Endodermal cell (in vitro differentiated cells): ENCODE measurements at regions not wholly inside any gene's neighbourhood (a gene's known extent, or its start where the extent isn't known, plus 50 kb on each side); places are given as distances from the start of the nearest gene placed in this dataset.

Experiments used
- DNase-seq: peaks from one replicate; pipeline ENCODE4 v3.0.0-alpha.2; 2017
- H3K27ac ChIP-seq: 2 replicates; pipeline ENCODE4 v1.5.1; 2013; ENCODE audit warnings: mild to moderate bottlenecking, low read depth, low read length, moderate library complexity
- H3K27me3 ChIP-seq: 2 replicates; pipeline ENCODE4 v1.6.1; 2013; ENCODE audit warnings: mild to moderate bottlenecking, low read length, moderate library complexity; ENCODE audit not compliant: insufficient read depth, control insufficient read depth, poor library complexity, severe bottlenecking
- H3K36me3 ChIP-seq: 2 replicates; pipeline ENCODE4 v1.7.0; 2013; ENCODE audit warnings: mild to moderate bottlenecking, low read length, moderate library complexity; ENCODE audit not compliant: control insufficient read depth, insufficient read depth
- H3K4me1 ChIP-seq: one replicate; pipeline ENCODE4 v1.7.0; 2013; ENCODE audit warnings: low read length; ENCODE audit not compliant: control insufficient read depth, insufficient read depth
- H3K4me3 ChIP-seq: 2 replicates; pipeline ENCODE4 v1.5.1; 2013; ENCODE audit warnings: mild to moderate bottlenecking, low read length, moderate library complexity
- H3K9ac ChIP-seq: 2 replicates; pipeline ENCODE4 v1.6.1; 2013; ENCODE audit warnings: mild to moderate bottlenecking, low read length, moderate library complexity; ENCODE audit not compliant: poor library complexity, severe bottlenecking; ENCODE audit errors: extremely low read depth
- H3K9me3 ChIP-seq: 2 replicates; pipeline ENCODE4 v1.6.1; 2013; ENCODE audit warnings: mild to moderate bottlenecking, low read length, moderate library complexity; ENCODE audit not compliant: control insufficient read depth
- H3K27ac Mint-ChIP-seq: 2 replicates; pipeline ENCODE4 v1.8.0; 2020; ENCODE audit warnings: mixed read lengths
- H3K27me3 Mint-ChIP-seq: 2 replicates; pipeline ENCODE4 v1.8.0; 2021; ENCODE audit warnings: mild to moderate bottlenecking, mixed read lengths; ENCODE audit not compliant: insufficient read depth
- H3K36me3 Mint-ChIP-seq: 2 replicates; pipeline ENCODE4 v1.8.0; 2020; ENCODE audit warnings: low read depth, mixed read lengths
- H3K4me1 Mint-ChIP-seq: 2 replicates; pipeline ENCODE4 v1.8.0; 2020; ENCODE audit warnings: mixed read lengths
- H3K4me3 Mint-ChIP-seq: 2 replicates; pipeline ENCODE4 v1.8.0; 2020; ENCODE audit warnings: mild to moderate bottlenecking, moderate library complexity, mixed read lengths
- H3K9me3 Mint-ChIP-seq: 2 replicates; pipeline ENCODE4 v1.8.0; 2020; ENCODE audit warnings: mild to moderate bottlenecking, mixed read lengths
- WGBS, 2 experiments: methylation state at CpG; one replicate each; pipeline versions ENCODE4 v1.1.5 to v1.1.7; 2013; ENCODE audit warnings: missing lambda C conversion rate in 2 of 2, mixed read lengths in 1 of 2; ENCODE audit not compliant: insufficient coverage in 1 of 2, insufficient read length in 1 of 2; 5-methylcytosine and 5-hydroxymethylcytosine counted together
- TF ChIP-seq, protein P1 (sequence below): fragments of 200-600 bp; sonication (generic); conservative IDR thresholded peaks from 2 replicates; pipeline ENCODE4 v1.5.0; 2021; ENCODE audit warnings: antibody characterized with exemption, mild to moderate bottlenecking

DNA sequence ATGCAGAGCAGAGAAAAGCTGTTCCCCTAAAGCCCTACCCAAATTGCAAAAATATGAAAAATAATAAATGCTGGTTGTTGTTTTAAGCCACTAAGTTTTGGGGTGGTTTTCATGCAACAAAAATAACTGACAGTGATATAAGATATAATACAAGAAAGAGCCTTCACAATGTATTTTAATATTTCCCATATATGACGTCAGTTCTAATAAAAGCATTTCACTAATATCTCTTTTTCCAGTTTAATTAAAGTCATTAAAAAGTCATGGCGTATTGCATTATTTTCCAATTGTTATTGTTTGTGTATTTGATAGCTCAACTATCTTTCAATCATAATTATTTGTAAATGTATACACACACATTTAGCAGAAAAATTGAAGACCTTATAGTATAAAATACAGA is 134.7 kb upstream of the EPHA7 start:
- no peaks in the 10 kb centered on the region for H3K9me3 Mint-ChIP-seq
- no peak overlapping the region for H3K4me3 ChIP-seq
- TF ChIP-seq, protein P1, sequence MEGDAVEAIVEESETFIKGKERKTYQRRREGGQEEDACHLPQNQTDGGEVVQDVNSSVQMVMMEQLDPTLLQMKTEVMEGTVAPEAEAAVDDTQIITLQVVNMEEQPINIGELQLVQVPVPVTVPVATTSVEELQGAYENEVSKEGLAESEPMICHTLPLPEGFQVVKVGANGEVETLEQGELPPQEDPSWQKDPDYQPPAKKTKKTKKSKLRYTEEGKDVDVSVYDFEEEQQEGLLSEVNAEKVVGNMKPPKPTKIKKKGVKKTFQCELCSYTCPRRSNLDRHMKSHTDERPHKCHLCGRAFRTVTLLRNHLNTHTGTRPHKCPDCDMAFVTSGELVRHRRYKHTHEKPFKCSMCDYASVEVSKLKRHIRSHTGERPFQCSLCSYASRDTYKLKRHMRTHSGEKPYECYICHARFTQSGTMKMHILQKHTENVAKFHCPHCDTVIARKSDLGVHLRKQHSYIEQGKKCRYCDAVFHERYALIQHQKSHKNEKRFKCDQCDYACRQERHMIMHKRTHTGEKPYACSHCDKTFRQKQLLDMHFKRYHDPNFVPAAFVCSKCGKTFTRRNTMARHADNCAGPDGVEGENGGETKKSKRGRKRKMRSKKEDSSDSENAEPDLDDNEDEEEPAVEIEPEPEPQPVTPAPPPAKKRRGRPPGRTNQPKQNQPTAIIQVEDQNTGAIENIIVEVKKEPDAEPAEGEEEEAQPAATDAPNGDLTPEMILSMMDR, result no peak
- no peak overlapping the region for H3K9ac ChIP-seq
- H3K4me1 Mint-ChIP-seq, result no peaks in the 10 kb centered on the region
- no peaks in the 10 kb centered on the region for H3K36me3 ChIP-seq
- DNase-seq, result no peak
- no peak overlapping the region for H3K4me3 Mint-ChIP-seq
- WGBS, 2 experiments, result 84% methylated on average over 2 of the region's 2 CpGs; no CpG with 5 or more reads in 1 of the 2 experiments
- no peak overlapping the region for H3K27ac Mint-ChIP-seq
- H3K27ac ChIP-seq, result no peak overlapping the region
- H3K27me3 ChIP-seq, result no peaks in the 10 kb centered on the region
- H3K27me3 Mint-ChIP-seq, result no peaks in the 10 kb centered on the region
- H3K4me1 ChIP-seq, result no peaks in the 10 kb centered on the region
- no peaks in the 10 kb centered on the region for H3K36me3 Mint-ChIP-seq
- H3K9me3 ChIP-seq, result no peaks in the 10 kb centered on the region

DNA sequence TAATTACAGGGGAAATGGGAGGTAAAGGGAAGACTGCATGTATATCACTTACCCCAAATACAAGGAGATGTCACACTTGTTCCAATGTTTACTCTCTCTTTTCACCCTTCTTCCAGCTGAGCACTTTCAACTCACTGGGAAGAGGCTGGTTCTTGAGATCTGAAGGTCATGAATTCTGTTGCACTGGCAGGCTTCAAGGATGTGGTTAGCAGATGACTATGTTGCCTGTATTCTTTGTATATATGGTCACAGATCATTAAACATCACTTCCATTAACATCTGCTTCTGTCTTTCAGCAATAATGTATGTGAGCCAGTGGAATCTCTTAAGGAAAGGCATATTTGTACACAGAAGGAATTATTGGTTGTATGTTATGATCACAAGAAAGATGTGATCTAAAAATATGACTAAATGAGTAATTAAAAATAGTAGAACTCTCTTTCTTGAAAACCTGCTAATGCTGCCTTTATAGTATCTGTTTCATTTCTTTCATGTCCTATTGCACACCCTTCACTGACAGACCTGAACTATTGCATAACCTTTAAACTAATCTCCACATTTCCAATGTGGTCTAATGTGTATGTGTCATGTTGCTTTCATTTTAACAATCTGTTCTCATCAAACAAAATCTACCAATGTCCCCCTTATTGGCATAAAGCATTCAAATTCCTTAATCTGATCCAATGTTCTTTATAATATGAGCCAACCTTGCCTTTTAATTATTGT is 131.4 kb upstream of the EPHA7 start:
- no peaks in the 10 kb centered on the region for H3K9me3 ChIP-seq
- no peaks in the 10 kb centered on the region for H3K27me3 Mint-ChIP-seq
- H3K9ac ChIP-seq, result no peak overlapping the region
- H3K4me3 ChIP-seq, result no peak overlapping the region
- peaks cover 2% of the 10 kb centered on the region for H3K9me3 Mint-ChIP-seq
- H3K4me1 ChIP-seq, result no peaks in the 10 kb centered on the region
- H3K4me3 Mint-ChIP-seq, result no peak overlapping the region
- no peaks in the 10 kb centered on the region for H3K27me3 ChIP-seq
- DNase-seq, result no peak
- no peaks in the 10 kb centered on the region for H3K36me3 Mint-ChIP-seq
- no peak overlapping the region for H3K27ac ChIP-seq
- no peaks in the 10 kb centered on the region for H3K4me1 Mint-ChIP-seq
- no peak overlapping the region for H3K27ac Mint-ChIP-seq
- no peaks in the 10 kb centered on the region for H3K36me3 ChIP-seq
- TF ChIP-seq, protein P1, result no peak

DNA sequence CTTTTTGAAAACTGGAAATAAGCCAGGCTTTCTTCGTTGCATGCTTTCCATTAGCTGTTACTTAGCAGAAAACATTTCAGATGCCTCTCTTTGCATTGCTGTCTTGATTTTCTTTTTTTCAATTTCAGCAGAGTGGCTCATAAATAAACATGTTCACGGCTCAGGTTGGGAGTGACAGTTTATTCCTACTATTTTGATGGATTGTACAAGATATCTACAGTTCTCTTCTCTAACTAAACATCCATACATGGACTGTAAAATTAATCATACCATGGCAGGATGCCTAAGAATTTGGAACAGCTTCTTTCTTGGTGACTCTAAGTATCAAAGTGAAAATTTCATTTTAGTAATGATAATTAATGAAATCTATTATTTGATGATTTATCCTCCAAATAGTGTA is 130.5 kb upstream of the EPHA7 start:
- no peak for DNase-seq
- no peaks in the 10 kb centered on the region for H3K36me3 Mint-ChIP-seq
- 92 to 93% methylated on average over 1 to 2 of the region's 2 CpGs for WGBS, 2 experiments

More for the DNA sequence above, 130.5 kb upstream of the EPHA7 start:
- H3K4me1 Mint-ChIP-seq, result no peaks in the 10 kb centered on the region
- Histone ChIP-seq H3K4me3 (no peak overlapping the region), H3K4me1 (no peaks in the 10 kb centered on the region), H3K9me3 (no peaks in the 10 kb centered on the region), H3K36me3 (no peaks in the 10 kb centered on the region), H3K27me3 (no peaks in the 10 kb centered on the region), H3K27ac (no peak overlapping the region), H3K9ac (no peak overlapping the region)
- H3K4me3 Mint-ChIP-seq, result no peak overlapping the region
- H3K9me3 Mint-ChIP-seq, result peaks cover 2% of the 10 kb centered on the region
- TF ChIP-seq, protein P1, result no peak
- H3K27ac Mint-ChIP-seq, result no peak overlapping the region
- no peaks in the 10 kb centered on the region for H3K27me3 Mint-ChIP-seq
